ENCODE measurements at regions not wholly inside any gene's neighbourhood (a gene's known extent, or its start where the extent isn't known, plus 50 kb on each side); places are given as distances from the start of the nearest gene placed in this dataset.

- no peaks in the 10 kb centered on the region for H3F3A ChIP-seq (replicated peaks; ENCODE audit: insufficient read depth)
- no peaks in the 10 kb centered on the region for H3K36me3 ChIP-seq (replicated peaks in 1 of 2; ENCODE audit: control insufficient read depth in 1 of 2, insufficient read depth in 2 of 2, low read length in 1 of 2)
- no peak overlapping the region for H3K9ac ChIP-seq
- POLR2A ChIA-PET = no interaction called here
- H3K9me3 ChIP-seq = no peaks in the 10 kb centered on the region
- no peak for TF ChIP-seq PBX3 (IDR thresholded peaks at IDR 0.05)
- H3K27ac ChIP-seq (ENCODE audit: low read depth in 2 of 2, low read length in 1 of 2) = no peak overlapping the region
- H3K9me2 ChIP-seq = no peaks in the 10 kb centered on the region
- CTCF ChIA-PET = no interaction called here
- H3K79me2 ChIP-seq (ENCODE audit: insufficient read depth) = no peaks in the 10 kb centered on the region
- WGBS (ENCODE audit: low lambda C conversion rate) = 19% methylated on average over 4 of the region's 4 CpGs
- no peak overlapping the region for H3K4me3 ChIP-seq (ENCODE audit: low read depth in 2 of 2, low read length in 1 of 2)
- H3K4me2 ChIP-seq = no peak overlapping the region
- H2AFZ ChIP-seq (ENCODE audit: low read depth) = no peak overlapping the region
- DNase-seq = no peak
- H4K20me1 ChIP-seq (ENCODE audit: insufficient read depth) = no peaks in the 10 kb centered on the region
- H3K4me1 ChIP-seq (ENCODE audit: control insufficient read depth in 1 of 2, insufficient read depth in 2 of 2, low read depth in 1 of 2, low read length in 1 of 2) = no peaks in the 10 kb centered on the region
- no peaks in the 10 kb centered on the region for H3K27me3 ChIP-seq (ENCODE audit: insufficient read depth)
Observed at GRCh38 chr13:38543561-38543960, 143.3 kb upstream of the FREM2 start.

- Histone ChIP-seq H3K4me1 (ENCODE audit: control insufficient read depth in 1 of 2, insufficient read depth in 2 of 2, low read depth in 1 of 2, low read length in 1 of 2) (no peaks in the 10 kb centered on the region; a peak in 1 of 4 replicates), H3K9me3 (no peaks in the 10 kb centered on the region)
- 17% methylated on average over 2 of the region's 2 CpGs for WGBS (ENCODE audit: low lambda C conversion rate)
Observed at GRCh38 chr13:38563739-38564138, 123.1 kb upstream of the FREM2 start.

More at GRCh38 chr13:38563739-38564138, 123.1 kb upstream of the FREM2 start:
- TF ChIP-seq PBX3 (IDR thresholded peaks at IDR 0.05) (no peak), JUND (IDR thresholded peaks at IDR 0.05) (no peak), CTCF (IDR thresholded peaks at IDR 0.05) (no peak), YY1 (IDR thresholded peaks at IDR 0.05; ENCODE audit: low read depth) (no peak), RFX5 (IDR thresholded peaks at IDR 0.05; ENCODE audit: low read length) (no peak), RAD21 (IDR thresholded peaks at IDR 0.05; ENCODE audit: low read length) (no peak), FOXM1 (IDR thresholded peaks at IDR 0.05; ENCODE audit: low read depth) (no peak), TAF1 (IDR thresholded peaks at IDR 0.05; ENCODE audit: borderline replicate concordance, low read depth, low read length) (no peak), FOXJ3 (CRISPR knock-in tag; IDR thresholded peaks at IDR 0.05) (no peak), CHD2 (IDR thresholded peaks at IDR 0.05; ENCODE audit: low read length, partially characterized antibody) (no peak), SIN3A (IDR thresholded peaks at IDR 0.05; ENCODE audit: borderline replicate concordance, low read depth, low read length) (no peak), EZH2phosphoT487 (IDR thresholded peaks at IDR 0.05; ENCODE audit: borderline replicate concordance, low read depth) (no peak), MXI1 (IDR thresholded peaks at IDR 0.05; ENCODE audit: low read depth, low read length) (no peak), SMC3 (IDR thresholded peaks at IDR 0.05; ENCODE audit: low read depth, low read length) (no peak), GATA2 (CRISPR knock-in tag; IDR thresholded peaks at IDR 0.05) (no peak), TEAD4 (IDR thresholded peaks at IDR 0.05; ENCODE audit: borderline replicate concordance, insufficient read depth) (no peak), NFIC (IDR thresholded peaks at IDR 0.05; ENCODE audit: borderline replicate concordance) (no peak)
- Histone ChIP-seq H3K27ac (ENCODE audit: low read depth in 2 of 2, low read length in 1 of 2) (no peak overlapping the region), H3K4me3 (ENCODE audit: low read depth in 2 of 2, low read length in 1 of 2) (no peak overlapping the region), H4K20me1 (ENCODE audit: insufficient read depth) (no peaks in the 10 kb centered on the region), H2AFZ (ENCODE audit: low read depth) (no peak overlapping the region), H3K27me3 (ENCODE audit: insufficient read depth) (no peaks in the 10 kb centered on the region), H3K36me3 (replicated peaks in 1 of 2; ENCODE audit: control insufficient read depth in 1 of 2, insufficient read depth in 2 of 2, low read length in 1 of 2) (no peaks in the 10 kb centered on the region), H3K9me2 (no peaks in the 10 kb centered on the region), H3F3A (replicated peaks; ENCODE audit: insufficient read depth) (no peaks in the 10 kb centered on the region), H3K4me2 (no peak overlapping the region), H3K79me2 (ENCODE audit: insufficient read depth) (no peaks in the 10 kb centered on the region), H3K9ac (no peak overlapping the region)
- POLR2A ChIA-PET = no interaction called here
- CTCF ChIA-PET = interaction anchor here (1.0 kb wide), 1 partner anchor 18 kb away, joined by 4 read pairs; no protein-coding TSS in a partner anchor
- no peak for DNase-seq

Data from SK-N-SH (cell line).